Spleen (tissue), 7 donors: ENCODE measurements at regions not wholly inside any gene's neighbourhood (a gene's known extent, or its start where the extent isn't known, plus 50 kb on each side); places are given as distances from the start of the nearest gene placed in this dataset.

Experiments
- CTCF ChIP-seq, 11 experiments: fragments of 200-600 bp in 7 of 11; fragments of 450-650 bp in 4 of 11; sonication (generic) in 4 of 11; IDR thresholded peaks in 8 of 11; conservative IDR thresholded peaks in 3 of 11; 1 replicate in 7 of 11; 2 replicates in 4 of 11; pipeline versions ENCODE4 v1.4.0 to v1.8.0; 2016 to 2021; ENCODE audit warnings: antibody characterized with exemption in 11 of 11, inconsistent platforms in 4 of 11, mild to moderate bottlenecking in 1 of 11
- POLR2A ChIP-seq, 3 donors: fragments of 450-650 bp; IDR thresholded peaks; one replicate each; pipeline ENCODE4 v1.5.1; 2017; ENCODE audit warnings: antibody characterized with exemption in 3 of 3, mild to moderate bottlenecking in 1 of 3
- POLR2AphosphoS5 ChIP-seq, 3 donors: sonication (generic); formaldehyde crosslinking; IDR thresholded peaks; one replicate each; pipeline ENCODE4 v1.5.1; 2017; ENCODE audit warnings: antibody characterized with exemption in 3 of 3
- donor health status: DM: no; HTN: no; CAD: no; lungs with moderate emphysema.
- donor health status: DM: no; HTN: no; CAD: no.
- donor health status: DM: no; HTN: no; CAD: no.

- TF ChIP-seq CTCF (IDR thresholded peaks at IDR 0.05 in 8 of 11, conservative IDR thresholded peaks at IDR 0.05 in 3 of 11) (no peak), POLR2A (IDR thresholded peaks at IDR 0.05) (no peak), POLR2AphosphoS5 (IDR thresholded peaks at IDR 0.05) (no peak)
These were observed 998.9 kb downstream of the TLE1 start for GRCh38 chr9:80690349-80690939.
